Thyroid gland (tissue), 4 donors: ENCODE measurements at regions not wholly inside any gene's neighbourhood (a gene's known extent, or its start where the extent isn't known, plus 50 kb on each side); places are given as distances from the start of the nearest gene placed in this dataset.
"Not testable (repeated sequence)": the region's sequence is repeated elsewhere in the genome, so short reads cannot be mapped to it uniquely, and the experiment has no call there.

Experiments
- DNase-seq, 2 donors: peaks; one replicate each; pipeline ENCODE4 v3.0.0-alpha.2; 2019
- H3K27ac ChIP-seq, 3 donors: fragments of 200-600 bp; sonication (generic); 1 replicate in 2 of 3; 2 replicates in 1 of 3; pipeline ENCODE4 v1.5.1; 2016 to 2019; ENCODE audit warnings: mild to moderate bottlenecking in 1 of 3, moderate library complexity in 1 of 3
- H3K27me3 ChIP-seq: fragments of 200-600 bp; sonication (generic); one replicate; pipeline ENCODE4 v1.5.1; 2019
- H3K36me3 ChIP-seq, 2 donors: fragments of 200-600 bp; sonication (generic); one replicate each; pipeline ENCODE4 v1.5.1; 2016 to 2019
- H3K4me1 ChIP-seq, 2 donors: fragments of 200-600 bp; sonication (generic); one replicate each; pipeline ENCODE4 v1.5.1; 2017 to 2019
- H3K4me3 ChIP-seq, 3 donors: fragments of 200-600 bp; sonication (generic); replicated peaks in 1 of 3; 1 replicate in 2 of 3; 2 replicates in 1 of 3; pipeline ENCODE4 v1.5.1; 2016; ENCODE audit warnings: mild to moderate bottlenecking in 1 of 3
- H3K9me3 ChIP-seq: fragments of 200-600 bp; sonication (generic); one replicate; pipeline ENCODE4 v1.5.1; 2017
- CTCF ChIP-seq, 6 experiments: fragments of 200-600 bp in 3 of 6; fragments of 450-650 bp in 3 of 6; sonication (generic) in 3 of 6; IDR thresholded peaks; one replicate each; pipeline ENCODE4 v1.5.1; 2016 to 2019; ENCODE audit warnings: antibody characterized with exemption in 6 of 6, mild to moderate bottlenecking in 2 of 6, inconsistent platforms in 1 of 6, moderate library complexity in 1 of 6
- POLR2A ChIP-seq, 2 donors: fragments of 450-650 bp; IDR thresholded peaks; one replicate each; pipeline ENCODE4 v1.6.1; 2017; ENCODE audit warnings: antibody characterized with exemption in 2 of 2, mild to moderate bottlenecking in 2 of 2, moderate library complexity in 1 of 2
- WGBS, 2 donors: methylation state at CpG; one replicate each; pipeline ENCODE4 v1.1.5; 2017; 5-methylcytosine and 5-hydroxymethylcytosine counted together
- intact Hi-C: fragments of 100-400 bp; cut with DNase I; formaldehyde crosslinking; loops from one replicate; pipeline ENCODE4 v1.15.1; 2023

- DNase-seq = peak; percentile 13 to 33
- intact Hi-C loops = no loop called here
- H3K27ac ChIP-seq = no peak overlapping the region
- WGBS, 2 donors = 45 to 65% methylated on average over 20 to 30 of the region's 46 CpGs
- no peak for TF ChIP-seq POLR2A (IDR thresholded peaks at IDR 0.05)
- TF ChIP-seq CTCF (IDR thresholded peaks at IDR 0.05) = no peak
- H3K4me3 ChIP-seq = no peak overlapping the region
- H3K36me3 ChIP-seq = no peaks in the 10 kb centered on the region
- no peaks in the 10 kb centered on the region for H3K4me1 ChIP-seq
- H3K9me3 ChIP-seq = no peaks in the 10 kb centered on the region
- H3K27me3 ChIP-seq = no peaks in the 10 kb centered on the region
Measured at GRCh38 chr2:131724019-131724418, 196.3 kb downstream of the CCDC74A start.

GRCh38 chr2:131728451-131728850, 200.8 kb downstream of the CCDC74A start:
- H3K9me3 ChIP-seq, intact Hi-C loops, H3K27ac ChIP-seq, DNase-seq, H3K4me3 ChIP-seq, H3K27me3 ChIP-seq, H3K4me1 ChIP-seq, H3K36me3 ChIP-seq: not testable (repeated sequence)

- 83 to 87% methylated on average over 1 of the region's 1 CpG for WGBS, 2 donors
- H3K27ac ChIP-seq, intact Hi-C loops: not testable (repeated sequence)
Measured at GRCh38 chr2:131733530-131733929, 205.8 kb downstream of the CCDC74A start.

GRCh38 chr2:131736406-131736805, 208.7 kb downstream of the CCDC74A start:
- H3K4me1 ChIP-seq, H3K4me3 ChIP-seq, H3K27ac ChIP-seq, H3K36me3 ChIP-seq, intact Hi-C loops, H3K9me3 ChIP-seq, DNase-seq, H3K27me3 ChIP-seq: not testable (repeated sequence)
- 91 to 95% methylated on average over 1 of the region's 1 CpG for WGBS, 2 donors

More at GRCh38 chr2:131733530-131733929, 205.8 kb downstream of the CCDC74A start:
- not testable (repeated sequence) for H3K27me3 ChIP-seq, H3K36me3 ChIP-seq, H3K4me1 ChIP-seq, H3K4me3 ChIP-seq, H3K9me3 ChIP-seq, DNase-seq

GRCh38 chr2:131738533-131738932, 210.8 kb downstream of the CCDC74A start:
- intact Hi-C loops = not testable (repeated sequence)
- 79 to 87% methylated on average over 2 of the region's 2 CpGs for WGBS, 2 donors

GRCh38 chr2:131738996-131739434, 211.3 kb downstream of the CCDC74A start:
- 83 to 86% methylated on average over 1 of the region's 1 CpG for WGBS, 2 donors
- H3K27me3 ChIP-seq, H3K4me1 ChIP-seq, DNase-seq, H3K9me3 ChIP-seq, H3K36me3 ChIP-seq, H3K4me3 ChIP-seq, intact Hi-C loops, H3K27ac ChIP-seq: not testable (repeated sequence)

More at GRCh38 chr2:131738533-131738932, 210.8 kb downstream of the CCDC74A start:
- not testable (repeated sequence) for DNase-seq, H3K27me3 ChIP-seq, H3K36me3 ChIP-seq, H3K4me1 ChIP-seq, H3K9me3 ChIP-seq, H3K27ac ChIP-seq, H3K4me3 ChIP-seq

- DNase-seq = no peak
- Histone ChIP-seq H3K4me1 (no peaks in the 10 kb centered on the region), H3K27me3 (no peaks in the 10 kb centered on the region), H3K4me3 (no peak overlapping the region), H3K9me3 (no peaks in the 10 kb centered on the region), H3K27ac (no peak overlapping the region), H3K36me3 (no peaks in the 10 kb centered on the region)
- intact Hi-C loops = no loop called here
- 67 to 73% methylated on average over 49 of the region's 50 CpGs for WGBS, 2 donors
- TF ChIP-seq CTCF (IDR thresholded peaks at IDR 0.05) (no peak), POLR2A (IDR thresholded peaks at IDR 0.05) (no peak)
Measured at GRCh38 chr2:131753640-131754561, 226.2 kb downstream of the CCDC74A start.
